Dermis blood vessel endothelial cell (primary cell): ENCODE measurements at regions not wholly inside any gene's neighbourhood (a gene's known extent, or its start where the extent isn't known, plus 50 kb on each side); places are given as distances from the start of the nearest gene placed in this dataset.
"Not testable (repeated sequence)": the region's sequence is repeated elsewhere in the genome, so short reads cannot be mapped to it uniquely, and the experiment has no call there.

Source experiments
- DNase-seq: peaks from one replicate; pipeline ENCODE4 v3.0.0; 2010

DNA sequence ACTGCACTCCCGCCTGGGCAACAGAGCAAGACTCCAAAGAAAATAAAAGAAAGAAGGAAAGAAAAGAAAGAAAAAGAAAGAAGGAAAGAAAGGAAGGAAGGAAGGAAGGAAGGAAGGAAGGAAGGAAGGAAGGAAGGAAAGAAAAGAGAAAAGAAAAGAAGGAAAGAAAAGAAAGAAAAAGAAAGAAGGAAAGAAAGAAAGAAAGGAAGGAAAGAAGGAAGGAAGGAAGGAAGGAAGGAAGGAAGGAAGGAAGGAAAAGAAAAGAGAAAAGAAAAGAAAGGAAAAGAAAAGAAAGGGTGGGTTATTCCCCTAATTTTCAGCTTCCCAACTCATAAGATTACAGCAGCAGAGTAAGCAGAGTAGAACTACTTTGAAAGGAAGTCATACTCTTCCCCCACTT lies 64.4 kb downstream of the TMEM200C start:
- DNase-seq, result not testable (repeated sequence)

DNA sequence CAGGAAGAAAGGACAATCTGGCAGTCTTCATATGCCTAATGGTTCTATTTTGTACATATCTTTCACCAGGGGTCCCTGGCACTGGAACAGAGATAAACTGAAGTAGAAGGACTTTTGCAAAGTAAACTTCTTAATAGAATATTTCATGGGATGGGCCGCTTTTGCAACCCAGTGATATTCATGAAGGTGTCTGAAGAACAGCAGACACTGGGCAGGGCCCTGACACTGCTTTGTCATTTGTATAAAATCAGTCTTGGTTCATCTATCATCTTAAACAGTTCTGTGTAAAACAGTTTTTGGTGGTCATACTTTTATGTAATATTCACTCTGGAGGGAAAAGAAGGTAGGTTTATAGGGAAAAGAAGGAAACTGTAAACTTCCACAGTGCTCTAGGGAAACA lies 66.4 kb downstream of the TMEM200C start:
- DNase-seq, result no peak

- DNase-seq, result no peak
Measured at GRCh38 chr18:5825663-5826062, 69.7 kb downstream of the TMEM200C start.

DNA sequence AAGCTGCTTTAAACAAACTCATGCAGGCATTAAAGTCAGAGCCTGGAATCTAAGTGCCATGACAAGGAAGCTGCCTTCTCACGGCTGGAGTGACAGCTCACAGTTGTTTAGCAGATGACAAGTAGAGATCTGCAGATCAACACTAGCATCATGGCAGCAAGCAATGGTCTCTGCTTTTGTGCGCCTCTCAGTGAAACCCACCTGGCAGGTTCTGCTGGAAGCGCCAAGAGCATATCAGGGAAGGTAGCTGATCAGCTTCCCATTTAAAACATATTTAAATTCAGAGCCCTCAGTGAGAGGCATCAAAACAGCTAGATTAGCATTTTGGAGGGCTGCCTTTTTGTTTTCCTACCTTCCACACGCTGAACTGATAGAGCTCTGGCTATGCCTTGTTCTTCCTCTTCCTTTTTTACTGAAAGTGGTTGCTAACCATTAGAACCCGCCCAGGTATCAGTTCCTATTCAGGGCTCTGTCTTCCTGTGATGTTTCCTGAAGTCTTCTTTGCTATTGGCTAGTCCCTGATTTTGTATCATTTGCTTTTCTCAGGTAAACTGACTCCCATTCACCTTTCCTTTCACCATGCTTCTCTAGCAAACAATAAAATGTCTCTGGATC lies 70.8 kb downstream of the TMEM200C start:
- no peak for DNase-seq

DNA sequence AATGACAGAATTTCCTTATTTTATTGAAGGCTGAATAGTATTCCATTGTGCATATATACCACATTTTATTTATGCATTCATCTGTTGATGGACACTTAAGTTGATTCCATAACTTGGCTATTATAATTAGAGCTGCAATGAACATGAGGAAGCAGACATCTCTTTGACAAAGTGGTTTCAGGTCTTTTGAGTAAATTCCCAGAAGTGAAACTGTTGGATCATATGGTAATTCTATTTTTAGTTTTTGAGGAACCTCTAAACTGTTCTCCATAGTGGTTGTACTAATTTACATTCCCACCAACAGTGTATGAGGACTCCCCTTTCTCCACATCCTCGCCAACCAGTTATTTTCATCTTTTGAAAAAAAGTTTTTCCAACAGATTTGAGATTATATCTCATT lies 77.5 kb downstream of the TMEM200C start:
- DNase-seq, result no peak

- DNase-seq, result no peak
Measured at GRCh38 chr18:5806860-5807259, 88.5 kb downstream of the TMEM200C start.

DNA sequence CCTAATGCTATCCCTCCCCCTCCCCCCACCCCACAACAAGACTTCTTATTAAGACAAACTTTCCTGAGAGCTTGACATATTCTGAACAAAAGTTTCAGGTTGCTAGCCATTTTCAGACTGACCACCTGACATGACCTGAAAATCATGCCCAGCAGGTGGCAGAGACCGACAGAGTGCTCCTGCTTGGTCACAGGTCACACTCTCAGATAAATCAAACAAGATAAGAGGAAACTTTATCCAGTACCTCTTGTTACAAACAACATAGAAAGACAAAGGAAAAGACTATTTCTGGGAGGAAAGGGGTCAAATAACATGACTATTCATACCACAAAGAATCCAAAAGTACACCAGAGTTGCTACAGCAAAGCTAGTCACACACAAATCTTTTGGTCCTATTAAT lies 107.4 kb downstream of the TMEM200C start:
- no peak for DNase-seq

DNA sequence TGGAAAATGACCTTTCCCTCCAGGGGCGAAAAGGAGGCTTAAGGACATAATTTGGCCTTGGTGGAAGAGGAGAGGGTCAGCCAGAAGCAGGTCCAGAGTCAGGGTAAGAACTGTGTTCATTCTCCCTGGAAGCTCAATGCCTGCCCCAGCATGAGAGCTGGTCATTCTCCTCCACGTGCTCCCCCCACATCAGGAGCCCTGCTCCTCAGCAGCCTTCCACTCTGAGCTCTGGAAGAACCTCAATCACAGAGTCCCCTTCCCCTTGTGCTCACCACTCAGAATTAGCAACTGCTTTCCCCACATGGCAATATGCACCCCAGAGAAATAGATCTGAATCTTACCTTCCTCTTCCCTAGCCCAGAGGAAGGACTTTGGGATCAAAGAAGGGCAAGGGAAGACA lies 115.4 kb downstream of the TMEM200C start:
- no peak for DNase-seq

- DNase-seq, result no peak
Measured at GRCh38 chr18:5772306-5773105, 122.8 kb downstream of the TMEM200C start.

DNA sequence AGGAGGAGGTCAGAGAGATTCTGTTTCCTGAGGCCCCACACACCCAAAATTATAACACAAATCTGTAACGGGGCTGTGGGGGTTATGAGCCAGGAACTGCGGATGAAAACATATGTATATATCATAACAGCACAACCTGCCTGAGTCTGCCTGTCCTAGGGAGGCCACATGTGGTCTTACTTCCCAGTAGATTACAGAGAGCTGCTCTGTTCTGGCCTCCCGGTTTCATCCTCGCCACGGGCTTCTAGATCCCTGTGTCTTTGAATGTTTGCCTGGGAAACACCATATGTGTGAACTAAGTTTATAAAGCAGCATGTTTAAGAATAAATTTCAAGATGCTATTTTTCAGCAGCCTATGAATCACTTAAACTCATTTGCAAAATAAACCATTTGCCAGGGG lies 124.0 kb downstream of the TMEM200C start:
- DNase-seq, result no peak

DNA sequence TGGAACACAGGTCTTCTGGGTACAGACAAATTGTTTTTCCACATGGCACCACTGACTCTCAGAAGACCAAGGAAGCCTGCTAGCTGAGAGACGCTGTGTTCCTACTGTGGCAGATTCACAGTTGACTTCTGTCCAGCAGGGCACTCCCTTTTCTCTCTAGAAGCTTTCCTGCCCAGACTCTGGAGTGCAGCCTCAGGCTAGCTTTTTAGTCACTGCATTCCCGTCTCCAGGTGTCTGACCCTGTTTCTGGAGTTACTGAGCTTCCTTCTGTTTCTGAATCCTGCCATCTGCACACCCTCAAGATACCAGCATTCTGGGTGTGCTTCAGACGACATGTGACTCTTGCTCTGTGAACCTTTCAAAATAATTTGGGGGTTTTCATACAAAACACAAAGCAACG lies 125.1 kb downstream of the TMEM200C start:
- no peak for DNase-seq

DNA sequence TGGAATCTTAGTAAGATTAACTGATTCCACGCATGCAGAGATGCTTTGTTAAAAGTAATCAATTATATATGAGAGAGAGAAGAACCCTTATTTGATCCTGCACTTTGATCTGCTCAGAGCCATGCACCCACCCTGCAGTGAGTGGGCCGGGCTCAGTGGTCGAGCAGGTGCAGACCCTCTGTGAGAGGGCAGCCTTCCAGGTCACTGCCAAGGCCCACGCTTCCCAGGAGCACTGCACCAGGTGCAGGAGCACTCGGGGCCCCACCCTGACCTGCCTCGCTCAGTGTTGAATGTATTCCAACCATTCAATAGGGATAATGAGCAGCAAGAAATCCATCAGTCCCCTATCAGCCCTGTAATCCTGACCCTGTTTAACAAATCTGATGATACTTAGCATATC lies 126.9 kb downstream of the TMEM200C start:
- DNase-seq, result no peak

GRCh38 chr18:5759194-5759593 lies 136.1 kb downstream of the TMEM200C start:
- DNase-seq, result no peak

DNA sequence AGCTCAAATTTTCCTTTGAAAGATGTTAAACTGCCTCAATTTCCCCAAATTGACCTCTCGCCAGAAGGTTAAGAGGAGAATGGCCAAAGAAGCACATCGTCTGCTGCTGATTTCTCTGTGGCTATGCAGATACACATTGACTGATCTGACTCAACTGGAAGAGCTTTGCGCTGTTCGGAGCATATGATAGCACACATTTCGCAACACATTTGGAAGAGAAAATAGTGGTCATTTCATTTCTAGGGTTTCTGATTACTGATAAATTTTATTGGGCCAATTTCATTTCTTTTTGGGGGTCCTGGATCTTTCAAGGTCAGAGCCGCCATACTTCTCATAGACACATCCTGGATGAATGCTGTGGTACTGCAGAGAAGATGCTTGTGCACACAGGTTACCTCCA lies 138.5 kb downstream of the TMEM200C start:
- DNase-seq, result no peak

GRCh38 chr18:5747678-5748077 lies 147.6 kb downstream of the TMEM200C start:
- DNase-seq, result no peak

DNA sequence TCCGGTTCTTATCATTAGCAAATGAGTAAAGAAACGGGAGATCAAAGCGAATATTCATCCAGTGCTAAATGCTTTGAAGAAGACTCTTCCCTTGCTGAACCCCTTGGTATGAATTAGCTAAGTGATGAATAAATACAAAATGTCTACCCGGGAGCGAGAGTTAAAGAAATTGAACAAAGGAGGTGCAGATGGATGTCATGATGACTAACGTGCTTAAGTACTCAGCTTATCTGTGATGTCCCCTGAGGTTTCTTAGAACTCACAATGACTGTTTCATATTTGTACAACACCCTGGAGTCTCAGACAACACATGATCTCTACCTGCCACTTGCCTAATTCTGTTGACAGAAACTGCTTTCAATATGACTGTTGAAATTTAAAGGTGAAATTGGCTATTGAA lies 148.5 kb downstream of the TMEM200C start:
- DNase-seq, result no peak

DNA sequence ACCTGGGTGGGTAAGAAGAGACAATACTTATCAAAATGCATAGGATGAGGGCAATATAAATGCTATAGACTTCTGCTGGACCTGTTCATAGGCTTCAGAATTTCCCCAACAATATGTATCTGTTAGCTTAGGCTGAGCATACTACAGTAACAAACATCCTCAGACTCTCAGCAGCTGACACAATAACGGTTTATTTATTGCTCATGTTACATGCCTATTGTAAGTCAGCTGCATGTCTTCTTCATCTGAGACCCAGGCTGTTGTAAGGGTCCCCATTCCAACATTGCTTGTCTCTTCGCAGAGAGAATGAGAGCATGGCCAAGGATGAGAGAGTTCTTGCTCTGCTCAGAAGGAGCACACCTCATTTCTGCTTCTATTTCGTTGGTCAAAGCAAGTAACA lies 150.7 kb downstream of the TMEM200C start:
- no peak for DNase-seq

DNA sequence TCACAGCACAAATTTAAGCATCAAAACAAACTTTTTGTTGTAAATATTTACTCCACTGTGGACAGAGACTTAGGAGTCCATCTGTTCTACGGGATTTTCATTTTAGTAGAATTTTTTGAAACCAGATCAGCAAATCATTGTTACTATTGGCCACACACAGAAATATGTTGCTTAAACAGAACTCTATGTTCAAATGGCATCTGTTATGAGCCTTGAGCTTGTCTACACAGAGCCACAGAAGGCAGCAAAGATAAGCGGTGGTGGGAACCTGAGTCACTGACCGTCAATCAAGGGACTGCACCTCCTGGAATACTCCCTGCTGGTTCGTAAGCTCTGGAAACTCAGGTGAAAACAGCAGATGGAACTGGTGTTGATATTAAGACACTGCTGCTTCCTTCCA lies 156.8 kb downstream of the TMEM200C start:
- no peak for DNase-seq

DNA sequence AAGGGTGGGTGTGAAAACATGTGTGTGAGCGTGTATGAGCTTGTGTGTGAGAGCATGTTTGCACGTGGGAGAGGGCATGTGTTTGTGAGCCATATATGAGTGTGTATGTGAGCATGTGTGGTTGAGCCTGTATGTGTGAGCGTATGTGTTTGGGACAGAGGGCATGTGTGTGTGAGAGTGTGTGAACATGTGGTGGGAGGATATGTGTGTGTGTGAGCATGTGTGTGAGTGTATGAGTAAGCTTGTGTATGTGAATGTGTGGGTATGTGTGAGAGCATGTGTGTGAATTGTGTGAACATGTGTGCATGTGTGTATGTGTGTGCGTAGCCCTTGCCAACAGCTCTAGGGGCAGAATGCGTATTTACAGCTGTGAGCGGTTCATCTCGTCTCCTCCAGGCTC lies 163.0 kb downstream of the TMEM200C start:
- DNase-seq, result no peak

GRCh38 chr18:5729983-5730699 lies 165.2 kb downstream of the TMEM200C start:
- no peak for DNase-seq

DNA sequence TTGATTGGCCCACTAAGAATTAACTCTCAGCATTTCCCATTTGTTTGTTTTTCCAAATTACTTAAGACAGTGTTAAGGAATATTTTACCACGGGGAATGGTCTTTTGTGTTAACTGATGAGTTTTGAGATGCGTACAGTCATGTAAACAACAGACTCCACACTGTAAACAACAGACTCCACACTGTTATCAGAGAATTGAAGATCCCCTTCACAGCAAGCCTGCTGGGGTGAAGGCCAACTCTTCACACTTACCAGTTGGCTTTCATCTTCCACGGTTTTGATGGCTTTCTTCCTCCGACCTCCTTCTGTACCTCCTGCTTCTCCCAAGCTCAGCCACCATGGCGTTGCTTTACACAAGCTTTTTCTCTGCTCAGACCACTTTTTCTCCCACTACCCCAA lies 166.8 kb downstream of the TMEM200C start:
- no peak for DNase-seq

DNA sequence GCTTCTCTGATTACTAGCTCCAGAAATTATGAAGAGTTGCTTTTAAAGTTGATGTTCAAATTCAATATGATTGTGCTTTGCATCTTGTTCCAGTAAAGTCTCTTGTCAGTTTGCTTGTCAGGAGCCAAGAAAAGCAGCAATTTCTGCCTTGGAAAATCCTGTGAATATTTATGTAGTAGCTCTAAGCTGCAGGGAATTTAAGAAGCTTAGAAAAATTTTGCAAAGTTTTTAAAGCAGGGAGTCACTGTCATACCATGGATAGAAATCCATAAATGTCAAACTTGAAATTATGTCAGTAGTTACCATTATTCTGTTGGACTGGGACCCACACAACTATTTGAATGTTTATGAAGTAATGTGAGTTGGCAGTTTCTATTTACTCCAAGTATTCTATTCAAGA lies 169.3 kb downstream of the TMEM200C start:
- no peak for DNase-seq

GRCh38 chr18:5721924-5722323 lies 173.4 kb downstream of the TMEM200C start:
- DNase-seq, result no peak

- no peak for DNase-seq
Measured at GRCh38 chr18:5720132-5720531, 175.2 kb downstream of the TMEM200C start.
